GM10266 (cell line): ENCODE measurements at regions not wholly inside any gene's neighbourhood (a gene's known extent, or its start where the extent isn't known, plus 50 kb on each side); places are given as distances from the start of the nearest gene placed in this dataset.

Experiments
- DNase-seq: peaks from one replicate; pipeline ENCODE4 v3.0.0; 2012; ENCODE audit errors: extremely low spot score
- TF ChIP-seq, protein P1 (sequence below): IDR thresholded peaks from 2 replicates; pipeline ENCODE4 v1.5.1; 2012; ENCODE audit warnings: mild to moderate bottlenecking, low read depth; ENCODE audit not compliant: control insufficient read depth, insufficient read depth; ENCODE audit errors: missing control alignments

GRCh38 chr11:109138196-109138595, 283.8 kb upstream of the C11orf87 start:
- TF ChIP-seq, protein P1, sequence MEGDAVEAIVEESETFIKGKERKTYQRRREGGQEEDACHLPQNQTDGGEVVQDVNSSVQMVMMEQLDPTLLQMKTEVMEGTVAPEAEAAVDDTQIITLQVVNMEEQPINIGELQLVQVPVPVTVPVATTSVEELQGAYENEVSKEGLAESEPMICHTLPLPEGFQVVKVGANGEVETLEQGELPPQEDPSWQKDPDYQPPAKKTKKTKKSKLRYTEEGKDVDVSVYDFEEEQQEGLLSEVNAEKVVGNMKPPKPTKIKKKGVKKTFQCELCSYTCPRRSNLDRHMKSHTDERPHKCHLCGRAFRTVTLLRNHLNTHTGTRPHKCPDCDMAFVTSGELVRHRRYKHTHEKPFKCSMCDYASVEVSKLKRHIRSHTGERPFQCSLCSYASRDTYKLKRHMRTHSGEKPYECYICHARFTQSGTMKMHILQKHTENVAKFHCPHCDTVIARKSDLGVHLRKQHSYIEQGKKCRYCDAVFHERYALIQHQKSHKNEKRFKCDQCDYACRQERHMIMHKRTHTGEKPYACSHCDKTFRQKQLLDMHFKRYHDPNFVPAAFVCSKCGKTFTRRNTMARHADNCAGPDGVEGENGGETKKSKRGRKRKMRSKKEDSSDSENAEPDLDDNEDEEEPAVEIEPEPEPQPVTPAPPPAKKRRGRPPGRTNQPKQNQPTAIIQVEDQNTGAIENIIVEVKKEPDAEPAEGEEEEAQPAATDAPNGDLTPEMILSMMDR, result no peak
- DNase-seq, result no peak

DNA sequence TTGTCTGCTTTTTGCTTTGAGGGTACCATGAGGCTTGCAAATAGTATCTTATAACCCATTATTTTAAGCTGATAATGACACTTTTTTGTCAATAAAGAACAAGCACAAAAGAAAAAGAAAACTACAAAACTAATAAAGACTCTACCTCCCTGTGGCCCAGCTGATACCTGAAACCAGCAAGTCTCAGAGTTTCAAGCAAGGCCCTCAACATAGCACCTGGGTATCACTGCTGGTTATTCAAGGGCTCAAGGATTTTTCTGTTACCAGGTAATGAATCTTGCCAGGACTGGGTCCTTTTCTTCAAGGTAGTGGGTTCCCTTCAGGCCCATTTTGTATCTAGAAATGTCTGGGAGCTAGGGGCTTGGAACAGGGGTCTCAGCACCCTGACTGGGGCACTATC, 281.6 kb upstream of the C11orf87 start:
- TF ChIP-seq, protein P1, result no peak
- no peak for DNase-seq

DNA sequence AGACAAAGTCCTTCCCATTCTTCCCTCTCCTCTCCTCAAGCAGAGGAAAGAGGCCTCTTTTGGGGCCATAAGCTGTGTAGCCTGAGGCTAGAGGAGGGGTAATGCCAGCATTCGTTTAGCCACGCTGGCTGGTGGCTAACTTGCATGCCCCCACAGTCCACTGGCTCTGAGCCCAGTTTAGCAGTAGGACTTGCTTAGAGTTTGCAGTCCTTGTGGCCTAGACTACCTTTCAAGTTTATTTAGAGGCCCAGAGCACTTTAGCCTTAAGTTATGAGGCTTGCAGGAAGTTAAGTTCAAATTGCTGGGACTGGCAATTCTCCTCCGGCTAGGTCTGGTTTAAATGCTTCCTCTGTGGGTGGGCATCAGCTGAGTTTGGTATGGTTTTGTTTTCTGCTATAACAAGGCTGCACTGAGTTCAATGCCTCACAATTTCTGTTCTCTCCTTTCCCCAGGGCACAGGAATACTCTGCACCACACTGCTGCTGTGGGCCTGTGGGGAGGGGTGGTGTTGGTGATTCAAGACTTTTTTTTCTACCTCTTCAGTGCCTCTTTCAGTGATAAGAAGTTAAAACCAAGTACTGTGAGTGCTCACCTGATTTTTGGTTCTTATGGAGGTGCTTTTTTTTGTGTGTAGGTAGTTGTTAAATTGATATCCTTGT, 281.0 kb upstream of the C11orf87 start:
- TF ChIP-seq, protein P1, result no peak

DNA sequence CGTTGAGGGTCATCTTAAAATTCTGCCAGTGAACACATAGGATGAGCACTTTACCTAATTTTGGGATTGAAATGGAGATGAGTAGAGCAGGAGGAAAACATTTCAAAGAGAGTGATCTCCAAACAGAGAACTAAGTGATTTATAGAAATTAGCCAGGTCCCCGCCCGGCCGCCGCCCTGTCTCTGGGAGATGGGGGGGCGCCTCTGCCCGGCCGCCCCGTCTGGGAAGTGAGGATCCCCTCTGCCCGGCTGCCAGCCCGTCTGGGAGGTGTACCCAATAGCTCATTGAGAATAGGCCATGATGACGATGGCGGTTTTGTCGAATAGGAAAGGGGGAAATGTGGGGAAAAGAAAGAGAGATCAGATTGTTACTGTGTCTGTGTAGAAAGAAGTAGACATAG, 276.7 kb upstream of the C11orf87 start:
- TF ChIP-seq, protein P1, result no peak
- no peak for DNase-seq

More for the DNA sequence above, 281.0 kb upstream of the C11orf87 start:
- no peak for DNase-seq

GRCh38 chr11:109147726-109148125, 274.3 kb upstream of the C11orf87 start:
- DNase-seq, result no peak
- TF ChIP-seq, protein P1, result no peak

GRCh38 chr11:109148669-109149068, 273.3 kb upstream of the C11orf87 start:
- TF ChIP-seq, protein P1, result no peak
- DNase-seq, result no peak

- TF ChIP-seq, protein P1, result no peak
- no peak for DNase-seq
Observed at GRCh38 chr11:109150581-109150980, 271.4 kb upstream of the C11orf87 start.
